Activated CD8-positive, alpha-beta T cell treated with anti-CD3 and anti-CD28 coated beads, Interleukin-2, amount 10 ng/mL, durations not matched to agents 7 days and 5 days (primary cell): ENCODE measurements at regions not wholly inside any gene's neighbourhood (a gene's known extent, or its start where the extent isn't known, plus 50 kb on each side); places are given as distances from the start of the nearest gene placed in this dataset.

Experiments
- ATAC-seq: fragments of 150-1000 bp; cut with Tn5 transposase; one replicate; pipeline ENCODE4 v1.10.0; 2021; ENCODE audit warnings: moderate library complexity
- CTCF ChIA-PET: fragments of 350-600 bp; sonication (Branson Sonifier 250); formaldehyde crosslinking; loops from one replicate; lab custom pipeline; 2021; ENCODE audit warnings: antibody characterized with exemption; lab: Charles Lee
- POLR2A ChIA-PET: fragments of 350-600 bp; sonication (Branson Sonifier 250); formaldehyde crosslinking; loops from one replicate; lab custom pipeline; 2021; ENCODE audit warnings: antibody characterized with exemption; lab: Charles Lee
- DNase-seq: peaks from one replicate; pipeline ENCODE4 v3.0.0-alpha.2; 2020
- H3K27ac Mint-ChIP-seq: one replicate; pipeline ENCODE4 v1.8.0; 2021; ENCODE audit warnings: mild to moderate bottlenecking, mixed read lengths
- H3K27me3 Mint-ChIP-seq: one replicate; pipeline ENCODE4 v1.8.0; 2021; ENCODE audit warnings: low read depth, mixed read lengths
- H3K36me3 Mint-ChIP-seq: one replicate; pipeline ENCODE4 v1.8.0; 2021; ENCODE audit warnings: low read depth, mixed read lengths
- H3K4me1 Mint-ChIP-seq: one replicate; pipeline ENCODE4 v1.8.0; 2021; ENCODE audit warnings: low read depth, mixed read lengths
- H3K4me3 Mint-ChIP-seq: one replicate; pipeline ENCODE4 v1.8.0; 2021; ENCODE audit warnings: mild to moderate bottlenecking, mixed read lengths
- H3K9me3 Mint-ChIP-seq: one replicate; pipeline ENCODE4 v1.8.0; 2022; ENCODE audit warnings: mixed read lengths; ENCODE audit not compliant: insufficient read depth

- H3K27ac Mint-ChIP-seq = no peak overlapping the region
- ChIA-PET POLR2A (no interaction called here), CTCF (no interaction called here)
- no peaks in the 10 kb centered on the region for H3K36me3 Mint-ChIP-seq
- DNase-seq (no peak), ATAC-seq (no peak)
- H3K27me3 Mint-ChIP-seq = peaks cover 3% of the 10 kb centered on the region
- no peaks in the 10 kb centered on the region for H3K4me1 Mint-ChIP-seq
- no peak overlapping the region for H3K4me3 Mint-ChIP-seq
- no peaks in the 10 kb centered on the region for H3K9me3 Mint-ChIP-seq
These were observed 60.9 kb upstream of the CPLX2 start for GRCh38 chr5:175810457-175810856.

GRCh38 chr5:175811589-175811988, 59.8 kb upstream of the CPLX2 start:
- ATAC-seq (no peak), DNase-seq (no peak)
- H3K27me3 Mint-ChIP-seq = peaks cover 5% of the 10 kb centered on the region
- ChIA-PET POLR2A (no interaction called here), CTCF (no interaction called here)
- H3K36me3 Mint-ChIP-seq = no peaks in the 10 kb centered on the region
- H3K27ac Mint-ChIP-seq = no peak overlapping the region
- H3K9me3 Mint-ChIP-seq = no peaks in the 10 kb centered on the region
- H3K4me1 Mint-ChIP-seq = no peaks in the 10 kb centered on the region
- H3K4me3 Mint-ChIP-seq = no peak overlapping the region

- Mint-ChIP-seq H3K9me3 (no peaks in the 10 kb centered on the region), H3K27me3 (peaks cover 10% of the 10 kb centered on the region), H3K4me3 (no peak overlapping the region), H3K4me1 (no peaks in the 10 kb centered on the region), H3K36me3 (no peaks in the 10 kb centered on the region), H3K27ac (no peak overlapping the region)
- ChIA-PET CTCF (no interaction called here), POLR2A (no interaction called here)
- DNase-seq (no peak), ATAC-seq (no peak)
These were observed 57.3 kb upstream of the CPLX2 start for GRCh38 chr5:175813943-175814630.

DNA sequence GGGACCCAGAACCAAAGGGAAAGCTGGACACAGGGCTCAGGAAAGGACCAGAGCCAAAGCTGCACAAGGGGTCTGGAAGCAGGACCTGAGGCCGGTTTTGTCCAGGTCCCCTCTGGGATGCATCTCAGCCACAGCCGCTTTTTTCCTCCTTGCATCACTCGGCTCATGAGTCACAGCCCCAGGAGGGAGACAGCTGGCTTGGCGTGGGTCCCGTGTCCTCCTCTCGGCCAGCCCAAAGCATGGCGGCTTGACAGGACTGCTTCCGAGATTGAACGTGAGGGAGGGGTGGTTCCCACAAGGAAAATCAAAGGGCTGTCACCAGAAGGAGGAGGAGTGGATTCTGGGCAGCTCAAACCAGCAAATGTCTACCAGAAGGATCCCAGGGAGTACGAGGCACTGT, 56.7 kb upstream of the CPLX2 start:
- Mint-ChIP-seq H3K4me3 (no peak overlapping the region), H3K36me3 (no peaks in the 10 kb centered on the region), H3K27ac (no peak overlapping the region), H3K4me1 (no peaks in the 10 kb centered on the region), H3K9me3 (no peaks in the 10 kb centered on the region), H3K27me3 (peaks cover 10% of the 10 kb centered on the region)
- no peak for DNase-seq
- ATAC-seq = no peak
- CTCF ChIA-PET = no interaction called here
- POLR2A ChIA-PET = no interaction called here

DNA sequence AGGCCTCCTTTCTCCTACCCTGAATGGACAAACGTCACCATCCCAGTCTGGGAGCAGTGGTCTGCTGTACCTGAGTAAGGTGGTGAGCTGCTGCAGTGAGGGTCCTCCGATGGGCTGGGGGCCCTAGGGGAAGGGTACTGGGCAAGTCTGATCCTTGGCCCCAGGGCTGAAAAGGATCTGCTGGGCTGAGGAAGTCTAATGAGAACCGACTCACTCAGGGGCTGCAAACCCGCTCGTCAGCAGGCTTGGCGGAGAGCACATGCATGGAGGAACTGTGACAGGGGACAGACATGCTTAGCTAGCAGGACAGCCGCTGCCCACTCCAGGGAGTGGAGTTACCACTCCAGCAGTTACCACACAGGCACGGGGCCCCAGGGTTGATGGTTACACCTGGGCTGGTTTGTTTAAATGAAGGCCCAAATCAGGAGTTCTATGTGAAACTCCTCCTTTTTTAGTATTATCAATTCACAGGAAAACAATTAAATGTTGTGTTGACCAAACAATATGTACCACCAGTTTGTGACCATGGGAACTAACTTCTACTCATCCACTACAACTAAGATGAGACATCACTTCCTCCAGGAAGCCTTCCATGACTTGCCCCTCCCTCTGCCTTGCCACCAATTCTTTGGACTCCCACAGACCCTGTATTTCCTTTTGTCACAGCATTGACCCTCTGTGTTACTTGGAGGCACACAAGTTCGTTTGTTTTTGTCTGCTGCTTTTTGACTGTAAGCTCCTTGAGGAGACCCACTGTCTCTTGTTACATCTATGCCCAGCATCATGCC, 56.1 kb upstream of the CPLX2 start:
- CTCF ChIA-PET = no interaction called here

DNA sequence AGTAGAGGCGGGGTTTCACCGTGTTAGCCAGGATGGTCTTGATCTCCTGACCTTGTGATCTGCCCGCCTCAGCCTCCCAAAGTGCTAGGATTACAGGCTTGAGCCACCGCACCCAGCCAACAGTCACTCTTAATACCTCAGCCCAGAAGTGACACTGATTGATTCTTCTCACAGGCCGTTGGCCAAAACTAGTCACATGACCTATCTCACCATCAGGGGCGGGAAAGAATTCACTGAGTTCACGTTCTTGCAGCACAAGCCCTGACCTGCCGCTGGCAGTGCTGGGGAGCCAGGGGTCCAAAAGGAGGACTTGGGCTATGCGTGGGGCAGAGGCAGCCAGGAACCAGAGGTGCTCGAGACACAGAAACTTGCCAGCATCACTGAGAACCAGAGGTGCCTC, 55.0 kb upstream of the CPLX2 start:
- ATAC-seq (no peak), DNase-seq (no peak)
- Mint-ChIP-seq H3K4me3 (no peak overlapping the region), H3K27me3 (peaks cover 10% of the 10 kb centered on the region), H3K9me3 (no peaks in the 10 kb centered on the region), H3K4me1 (no peaks in the 10 kb centered on the region), H3K36me3 (no peaks in the 10 kb centered on the region), H3K27ac (no peak overlapping the region)
- CTCF ChIA-PET = no interaction called here
- POLR2A ChIA-PET = no interaction called here

More for the DNA sequence above, 56.1 kb upstream of the CPLX2 start:
- POLR2A ChIA-PET = no interaction called here
- Mint-ChIP-seq H3K9me3 (no peaks in the 10 kb centered on the region), H3K36me3 (no peaks in the 10 kb centered on the region), H3K4me3 (no peak overlapping the region), H3K27me3 (peaks cover 10% of the 10 kb centered on the region), H3K4me1 (no peaks in the 10 kb centered on the region), H3K27ac (no peak overlapping the region)
- DNase-seq (no peak), ATAC-seq (no peak)

DNA sequence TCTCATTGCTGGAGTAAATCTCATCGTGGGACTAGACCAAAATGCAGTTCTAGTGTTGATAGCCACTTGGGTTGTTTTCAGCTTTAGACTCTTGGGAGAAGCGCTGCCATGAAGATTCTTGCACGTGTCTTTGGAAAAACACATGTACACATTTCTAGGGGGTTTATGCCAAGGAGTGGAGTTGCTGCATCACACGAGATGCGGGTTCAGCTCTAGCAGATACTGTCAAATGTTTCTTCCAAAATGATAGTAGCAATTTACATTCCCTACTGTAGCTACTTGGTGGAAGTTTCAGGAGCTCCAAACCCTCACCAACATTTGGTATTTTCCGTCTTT, 52.3 kb upstream of the CPLX2 start:
- DNase-seq = no peak
- Mint-ChIP-seq H3K27ac (no peak overlapping the region), H3K27me3 (peaks cover 12% of the 10 kb centered on the region), H3K36me3 (no peaks in the 10 kb centered on the region), H3K4me1 (peaks cover 10% of the 10 kb centered on the region), H3K4me3 (no peak overlapping the region), H3K9me3 (no peaks in the 10 kb centered on the region)
- ChIA-PET POLR2A (no interaction called here), CTCF (no interaction called here)
- no peak for ATAC-seq

GRCh38 chr5:175820230-175820629, 51.1 kb upstream of the CPLX2 start:
- POLR2A ChIA-PET = no interaction called here
- H3K9me3 Mint-ChIP-seq = no peaks in the 10 kb centered on the region
- peaks cover 10% of the 10 kb centered on the region for H3K4me1 Mint-ChIP-seq
- H3K27me3 Mint-ChIP-seq = peaks cover 12% of the 10 kb centered on the region
- ATAC-seq (no peak), DNase-seq (no peak)
- H3K4me3 Mint-ChIP-seq = no peak overlapping the region
- CTCF ChIA-PET = no interaction called here
- H3K27ac Mint-ChIP-seq = no peak overlapping the region
- no peaks in the 10 kb centered on the region for H3K36me3 Mint-ChIP-seq
